Keratinocyte (primary cell): ENCODE measurements at regions not wholly inside any gene's neighbourhood (a gene's known extent, or its start where the extent isn't known, plus 50 kb on each side); places are given as distances from the start of the nearest gene placed in this dataset.

Experiments
- EZH2 ChIP-seq: IDR thresholded peaks from one replicate; pipeline ENCODE4 v1.6.1; 2012; ENCODE audit warnings: inconsistent platforms, mild to moderate bottlenecking, low read length, moderate library complexity
- TF ChIP-seq, protein P1 (sequence below), 3 experiments: IDR thresholded peaks in 1 of 3; conservative IDR thresholded peaks in 1 of 3; optimal IDR thresholded peaks in 1 of 3; 2 replicates in 2 of 3; 3 replicates in 1 of 3; pipeline versions ENCODE3 to v1.5.1; 2011; ENCODE audit warnings: low read length in 3 of 3, mild to moderate bottlenecking in 3 of 3, moderate library complexity in 2 of 3, control low read depth in 1 of 3, inconsistent platforms in 1 of 3; ENCODE audit not compliant: insufficient read depth in 2 of 3; ENCODE audit errors: extremely low read depth in 1 of 3

DNA sequence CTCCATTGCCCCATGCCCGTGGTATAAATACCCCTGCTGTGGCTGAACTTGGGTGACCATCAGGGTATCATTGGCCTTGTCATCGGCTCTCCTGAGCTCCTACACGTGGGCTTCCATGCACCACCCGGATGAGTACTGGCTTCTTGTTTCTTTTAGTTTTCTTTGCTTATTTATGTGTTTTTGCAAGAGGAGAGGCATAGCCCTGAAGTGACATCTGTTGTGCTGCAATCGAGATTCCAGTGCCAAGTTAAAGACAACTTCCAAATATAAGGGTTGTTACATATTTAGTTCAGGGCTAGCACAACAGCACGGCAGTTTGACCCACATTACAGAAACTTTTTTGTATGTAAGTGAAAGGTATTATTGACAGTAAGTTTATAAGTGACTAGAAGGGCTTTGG is 1087.1 kb downstream of the TBC1D22A start:
- TF ChIP-seq, protein P1, sequence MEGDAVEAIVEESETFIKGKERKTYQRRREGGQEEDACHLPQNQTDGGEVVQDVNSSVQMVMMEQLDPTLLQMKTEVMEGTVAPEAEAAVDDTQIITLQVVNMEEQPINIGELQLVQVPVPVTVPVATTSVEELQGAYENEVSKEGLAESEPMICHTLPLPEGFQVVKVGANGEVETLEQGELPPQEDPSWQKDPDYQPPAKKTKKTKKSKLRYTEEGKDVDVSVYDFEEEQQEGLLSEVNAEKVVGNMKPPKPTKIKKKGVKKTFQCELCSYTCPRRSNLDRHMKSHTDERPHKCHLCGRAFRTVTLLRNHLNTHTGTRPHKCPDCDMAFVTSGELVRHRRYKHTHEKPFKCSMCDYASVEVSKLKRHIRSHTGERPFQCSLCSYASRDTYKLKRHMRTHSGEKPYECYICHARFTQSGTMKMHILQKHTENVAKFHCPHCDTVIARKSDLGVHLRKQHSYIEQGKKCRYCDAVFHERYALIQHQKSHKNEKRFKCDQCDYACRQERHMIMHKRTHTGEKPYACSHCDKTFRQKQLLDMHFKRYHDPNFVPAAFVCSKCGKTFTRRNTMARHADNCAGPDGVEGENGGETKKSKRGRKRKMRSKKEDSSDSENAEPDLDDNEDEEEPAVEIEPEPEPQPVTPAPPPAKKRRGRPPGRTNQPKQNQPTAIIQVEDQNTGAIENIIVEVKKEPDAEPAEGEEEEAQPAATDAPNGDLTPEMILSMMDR (optimal IDR thresholded peaks at IDR 0.05 in 1 of 3, IDR thresholded peaks at IDR 0.05 in 1 of 3, conservative IDR thresholded peaks at IDR 0.05 in 1 of 3; ENCODE audit: extremely low read depth in 1 of 3, insufficient read depth in 2 of 3, low read length in 3 of 3): no peak
- TF ChIP-seq EZH2: no peak
